Prostate gland (tissue), 2 donors: ENCODE measurements at regions not wholly inside any gene's neighbourhood (a gene's known extent, or its start where the extent isn't known, plus 50 kb on each side); places are given as distances from the start of the nearest gene placed in this dataset.

ENCODE experiments used
- CTCF ChIP-seq, 4 experiments: fragments of 200-600 bp in 2 of 4; fragments of 450-650 bp in 2 of 4; sonication (generic) in 2 of 4; IDR thresholded peaks; 1 replicate in 3 of 4; 2 replicates in 1 of 4; pipeline ENCODE4 v1.5.1; 2016 to 2019; ENCODE audit warnings: antibody characterized with exemption in 4 of 4, mild to moderate bottlenecking in 2 of 4, moderate library complexity in 2 of 4
- POLR2A ChIP-seq: fragments of 450-650 bp; IDR thresholded peaks from one replicate; pipeline ENCODE4 v1.6.1; 2016; ENCODE audit warnings: antibody characterized with exemption, mild to moderate bottlenecking

DNA sequence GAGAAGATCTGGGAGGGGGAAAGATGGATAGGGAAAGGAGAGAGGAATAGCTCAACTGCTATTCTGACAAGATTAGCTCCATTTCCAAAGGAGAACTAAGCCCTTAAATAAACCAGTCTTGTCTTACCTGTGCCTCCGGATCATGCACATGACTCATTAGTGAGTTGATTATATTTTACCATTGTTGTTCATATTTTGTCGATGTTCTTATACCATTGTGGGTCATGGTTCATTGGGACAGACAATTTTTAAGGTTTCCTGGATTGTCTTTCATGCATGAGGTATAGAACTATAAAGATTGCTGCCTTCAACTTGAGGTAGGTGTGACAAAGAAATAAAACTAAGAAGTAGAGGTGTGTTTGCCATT is 243.0 kb upstream of the ATP2B1 start:
- TF ChIP-seq POLR2A (no peak), CTCF (IDR thresholded peaks at IDR 0.05) (no peak)
